ENCODE measurements at regions not wholly inside any gene's neighbourhood (a gene's known extent, or its start where the extent isn't known, plus 50 kb on each side); places are given as distances from the start of the nearest gene placed in this dataset.

DNA sequence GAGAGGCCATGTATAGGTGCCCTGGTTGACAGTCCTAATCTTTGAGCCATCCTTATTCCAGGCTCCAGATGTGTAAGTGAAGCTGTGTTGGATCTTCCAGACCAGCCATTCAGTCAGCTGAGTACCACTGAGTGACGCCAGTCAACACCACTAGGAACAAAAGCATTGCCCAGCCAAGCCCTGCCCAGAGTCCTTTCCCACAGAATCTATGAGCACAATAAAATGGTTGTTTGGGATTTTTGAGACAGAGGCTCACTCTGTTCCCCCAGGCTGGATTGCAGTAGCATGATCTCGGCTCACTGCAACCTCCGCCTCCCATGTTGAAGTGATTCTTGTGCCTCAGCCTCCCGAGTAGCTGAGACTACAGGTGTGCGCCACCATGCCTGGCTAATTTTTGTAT, 262.5 kb downstream of the BCOR start:
- TF ChIP-seq POLR2A (IDR thresholded peaks at IDR 0.05; ENCODE audit: borderline replicate concordance, extremely low read depth, insufficient read depth, insufficient read length): no peak
- TF ChIP-seq EZH2 (IDR thresholded peaks at IDR 0.05): no peak
- TF ChIP-seq CEBPB (IDR thresholded peaks at IDR 0.05; ENCODE audit: low read depth): no peak
- TF ChIP-seq, protein P1, sequence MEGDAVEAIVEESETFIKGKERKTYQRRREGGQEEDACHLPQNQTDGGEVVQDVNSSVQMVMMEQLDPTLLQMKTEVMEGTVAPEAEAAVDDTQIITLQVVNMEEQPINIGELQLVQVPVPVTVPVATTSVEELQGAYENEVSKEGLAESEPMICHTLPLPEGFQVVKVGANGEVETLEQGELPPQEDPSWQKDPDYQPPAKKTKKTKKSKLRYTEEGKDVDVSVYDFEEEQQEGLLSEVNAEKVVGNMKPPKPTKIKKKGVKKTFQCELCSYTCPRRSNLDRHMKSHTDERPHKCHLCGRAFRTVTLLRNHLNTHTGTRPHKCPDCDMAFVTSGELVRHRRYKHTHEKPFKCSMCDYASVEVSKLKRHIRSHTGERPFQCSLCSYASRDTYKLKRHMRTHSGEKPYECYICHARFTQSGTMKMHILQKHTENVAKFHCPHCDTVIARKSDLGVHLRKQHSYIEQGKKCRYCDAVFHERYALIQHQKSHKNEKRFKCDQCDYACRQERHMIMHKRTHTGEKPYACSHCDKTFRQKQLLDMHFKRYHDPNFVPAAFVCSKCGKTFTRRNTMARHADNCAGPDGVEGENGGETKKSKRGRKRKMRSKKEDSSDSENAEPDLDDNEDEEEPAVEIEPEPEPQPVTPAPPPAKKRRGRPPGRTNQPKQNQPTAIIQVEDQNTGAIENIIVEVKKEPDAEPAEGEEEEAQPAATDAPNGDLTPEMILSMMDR (IDR thresholded peaks at IDR 0.05 in 2 of 3, conservative IDR thresholded peaks at IDR 0.05 in 1 of 3; ENCODE audit: borderline replicate concordance in 1 of 3, insufficient read depth in 1 of 3, low read depth in 2 of 3, low read length in 2 of 3): no peak

All from HCT116 (cell line).